WTC11 (cell line): ENCODE measurements at regions not wholly inside any gene's neighbourhood (a gene's known extent, or its start where the extent isn't known, plus 50 kb on each side); places are given as distances from the start of the nearest gene placed in this dataset.

Experiments
- ATF6 ChIP-seq: sonication (generic); formaldehyde crosslinking; IDR thresholded peaks from 2 replicates; pipeline ENCODE4 v1.8.1; 2023; ENCODE audit warnings: mild to moderate bottlenecking, missing genetic modification reagents
- CTCF ChIP-seq: fragments of 200-600 bp; IDR thresholded peaks from 2 replicates; pipeline ENCODE4 v1.8.0; 2022; ENCODE audit warnings: antibody characterized with exemption
- ZNF121 ChIP-seq: sonication (generic); formaldehyde crosslinking; IDR thresholded peaks from 2 replicates; pipeline ENCODE4 v1.8.0; 2023; ENCODE audit warnings: missing genetic modification reagents
- ZNF138 ChIP-seq: sonication (generic); formaldehyde crosslinking; conservative IDR thresholded peaks from 2 replicates; pipeline ENCODE4 v1.8.1; 2022; ENCODE audit warnings: mild to moderate bottlenecking, moderate library complexity, missing genetic modification reagents

- TF ChIP-seq CTCF (no peak), ZNF121 (CRISPR knock-in tag) (no peak), ZNF138 (CRISPR knock-in tag) (no peak), ATF6 (CRISPR knock-in tag) (no peak)
Measured at GRCh38 chr1:34695580-34695979, 59.3 kb upstream of the GJB5 start.
